Eye (tissue), 1 donor: ENCODE measurements at regions not wholly inside any gene's neighbourhood (a gene's known extent, or its start where the extent isn't known, plus 50 kb on each side); places are given as distances from the start of the nearest gene placed in this dataset.
"Not testable (repeated sequence)": the region's sequence is repeated elsewhere in the genome, so short reads cannot be mapped to it uniquely, and the experiment has no call there.

Experiments used
- DNase-seq: peaks from one replicate; pipeline ENCODE4 v3.0.0-alpha.2; 2015

DNA sequence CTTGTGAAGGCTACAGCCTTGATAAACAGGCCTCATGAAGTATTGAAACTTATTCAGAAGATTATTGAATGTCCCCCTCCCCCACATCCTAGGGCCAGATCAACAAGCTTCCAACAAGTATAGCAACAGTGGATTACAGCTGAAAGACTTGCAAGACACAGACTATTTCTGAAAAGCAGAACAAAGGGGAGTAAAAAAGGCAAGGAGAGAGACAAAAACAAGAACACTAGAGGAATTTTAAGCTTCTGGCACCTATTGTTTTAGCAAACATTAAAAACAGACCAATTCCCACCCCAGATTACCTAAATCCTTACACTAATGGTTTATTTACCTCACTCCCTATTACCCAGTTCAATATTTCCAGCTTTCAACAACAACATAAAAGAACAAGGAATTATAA lies 446.3 kb upstream of the FSTL5 start:
- peak; percentile 4 for DNase-seq

DNA sequence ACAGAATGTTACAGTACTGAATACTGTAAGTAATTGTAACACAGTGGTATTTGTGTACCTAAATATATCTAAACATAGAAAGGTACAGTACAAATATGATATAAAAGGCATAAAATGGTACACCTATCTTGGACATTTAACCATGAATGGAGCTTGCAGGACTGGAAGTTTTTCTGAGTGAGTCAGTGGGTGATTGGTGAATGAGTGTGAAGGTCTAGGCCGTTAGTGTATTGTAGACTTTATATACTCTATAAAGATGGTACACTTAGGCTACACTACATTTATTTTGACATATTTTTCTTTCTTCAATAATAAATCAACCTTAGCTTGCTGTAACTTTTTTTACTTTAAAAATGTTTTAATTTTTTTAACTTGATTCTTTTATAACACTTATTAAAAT lies 422.5 kb upstream of the FSTL5 start:
- DNase-seq, result no peak

DNA sequence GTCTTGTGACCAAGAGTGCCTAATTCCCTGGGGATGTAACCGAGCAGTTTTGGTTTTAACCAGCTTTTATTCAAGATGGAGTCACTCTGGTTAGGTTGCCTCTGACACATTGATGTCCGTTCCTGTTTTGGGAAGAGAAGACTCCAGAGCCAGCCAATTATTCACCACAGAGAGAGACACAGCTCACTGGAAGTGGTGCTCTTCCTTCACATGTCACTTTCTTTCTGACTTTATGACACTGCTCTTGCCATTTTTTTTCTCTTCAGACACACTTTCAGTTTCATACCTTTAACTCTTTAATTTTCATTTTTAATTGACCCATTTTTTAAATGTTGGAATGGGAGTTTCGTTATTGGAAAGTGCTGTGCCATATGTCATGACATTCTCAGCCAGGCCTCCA lies 418.4 kb upstream of the FSTL5 start:
- no peak for DNase-seq

DNA sequence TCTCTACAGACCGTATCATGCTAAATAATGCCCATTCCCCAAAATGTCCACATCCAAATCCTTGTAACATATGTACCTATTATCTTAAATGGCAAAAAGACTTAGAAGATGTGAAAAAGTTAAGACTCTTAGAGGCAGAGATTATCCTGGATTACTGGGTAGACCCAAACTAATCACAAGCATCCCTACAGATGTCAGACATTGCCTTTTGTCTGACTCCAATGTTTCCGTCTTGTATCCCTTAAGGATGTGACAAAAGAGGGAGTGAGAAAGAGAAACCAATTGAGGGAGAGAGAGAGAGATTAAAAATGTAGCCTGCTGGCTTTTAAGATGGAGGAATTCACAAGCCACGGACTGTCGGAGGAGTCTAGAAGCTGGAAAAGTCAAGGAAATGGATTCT lies 401.9 kb upstream of the FSTL5 start:
- no peak for DNase-seq

DNA sequence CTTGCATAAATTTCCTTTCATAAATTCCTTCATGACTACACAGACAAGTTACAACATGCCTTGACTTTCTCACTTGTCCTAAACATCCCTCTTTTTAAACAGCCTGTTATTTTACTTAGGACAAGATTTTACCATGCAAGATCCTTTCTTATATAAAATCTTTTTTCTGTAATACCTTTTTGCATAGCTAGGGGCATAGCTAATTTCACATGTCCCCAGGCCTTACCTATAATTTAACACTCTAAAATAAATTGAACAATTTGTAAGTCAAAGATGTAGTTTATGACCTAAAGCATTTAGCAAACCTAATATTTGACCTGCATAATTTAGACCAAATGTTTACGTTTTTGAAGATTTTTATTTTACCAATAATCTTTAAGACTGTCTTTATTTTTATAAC lies 396.3 kb upstream of the FSTL5 start:
- DNase-seq, result no peak

DNA sequence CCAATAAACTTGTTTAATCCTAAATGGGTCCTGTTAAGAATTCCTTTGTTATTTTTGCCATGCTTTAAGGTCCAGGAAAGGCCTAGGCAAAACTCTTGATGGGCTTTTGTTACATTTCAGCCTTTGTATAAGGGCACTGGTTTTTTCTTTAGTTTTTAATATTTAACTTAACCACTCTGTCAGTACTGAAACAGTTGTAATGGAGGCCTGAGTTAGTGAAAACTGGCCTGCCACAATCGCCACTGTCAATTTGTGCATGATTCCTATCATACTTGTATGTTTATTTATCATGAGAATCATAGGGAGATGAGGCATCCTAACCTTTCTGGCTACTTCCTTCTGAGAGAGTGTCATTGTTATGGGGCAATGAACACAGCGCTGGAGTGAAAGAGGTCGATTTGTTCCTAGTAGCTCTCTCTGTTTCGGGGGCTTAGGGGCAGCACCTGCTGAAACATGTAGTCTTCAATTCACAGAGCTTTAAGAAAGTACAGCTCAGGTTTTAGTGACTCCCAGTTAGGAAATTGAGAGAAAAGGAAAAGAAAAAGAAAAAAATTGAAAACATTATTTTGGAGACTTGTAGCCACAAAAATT lies 393.8 kb upstream of the FSTL5 start:
- DNase-seq, result no peak

DNA sequence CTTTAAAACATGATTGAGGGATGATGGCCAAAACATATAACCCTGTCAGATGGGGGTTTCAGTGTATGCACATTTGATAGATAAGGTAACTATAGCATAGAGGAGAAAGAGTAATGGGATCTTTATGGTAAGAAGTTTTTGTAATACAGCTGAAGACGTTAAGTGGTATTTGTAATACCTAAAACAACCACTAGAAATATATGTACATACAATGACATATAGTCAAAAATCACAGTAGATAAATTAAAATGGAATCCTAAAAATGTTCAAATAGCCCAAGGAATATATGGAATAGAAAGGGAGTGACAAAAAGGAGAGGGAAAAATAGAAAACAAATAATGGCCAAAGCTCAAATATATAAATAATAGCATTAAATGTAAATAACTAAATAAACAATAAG lies 371.3 kb upstream of the FSTL5 start:
- DNase-seq, result no peak

DNA sequence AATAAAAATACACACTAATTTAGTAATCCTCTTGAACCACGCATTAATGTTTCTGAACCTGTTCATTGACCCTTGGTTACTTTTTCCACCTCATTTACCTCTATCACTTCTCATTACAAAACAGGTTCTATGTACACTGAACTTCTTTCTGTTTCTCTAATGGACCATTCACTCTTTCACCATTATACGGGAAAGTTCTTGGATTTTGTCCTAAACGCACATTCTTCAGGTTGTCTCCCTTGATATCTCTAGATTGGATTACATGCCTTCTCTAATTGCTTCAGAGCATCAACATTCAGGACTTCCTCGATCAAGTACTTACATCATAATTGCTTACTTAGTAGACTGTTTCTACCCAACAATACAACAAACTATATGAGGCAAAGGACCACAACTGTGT lies 359.4 kb upstream of the FSTL5 start:
- peak; percentile 86 for DNase-seq

DNA sequence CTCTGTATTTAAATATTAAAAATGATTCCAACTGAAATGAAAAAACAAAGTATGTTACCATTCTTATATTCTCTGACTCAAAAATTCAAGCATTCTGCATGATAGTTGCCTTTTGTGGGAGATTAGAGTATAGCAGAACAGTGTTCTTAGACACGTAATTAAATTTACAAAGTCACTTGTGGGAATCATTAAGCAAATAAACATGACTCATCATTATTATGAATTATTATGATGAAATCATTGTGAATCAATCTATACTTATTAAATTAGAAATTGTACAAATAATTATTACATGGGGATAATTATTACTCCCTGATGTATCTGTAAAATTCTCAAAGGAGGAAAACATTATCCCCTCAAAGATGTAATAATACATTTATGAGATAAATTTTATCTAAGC lies 358.9 kb upstream of the FSTL5 start:
- no peak for DNase-seq

DNA sequence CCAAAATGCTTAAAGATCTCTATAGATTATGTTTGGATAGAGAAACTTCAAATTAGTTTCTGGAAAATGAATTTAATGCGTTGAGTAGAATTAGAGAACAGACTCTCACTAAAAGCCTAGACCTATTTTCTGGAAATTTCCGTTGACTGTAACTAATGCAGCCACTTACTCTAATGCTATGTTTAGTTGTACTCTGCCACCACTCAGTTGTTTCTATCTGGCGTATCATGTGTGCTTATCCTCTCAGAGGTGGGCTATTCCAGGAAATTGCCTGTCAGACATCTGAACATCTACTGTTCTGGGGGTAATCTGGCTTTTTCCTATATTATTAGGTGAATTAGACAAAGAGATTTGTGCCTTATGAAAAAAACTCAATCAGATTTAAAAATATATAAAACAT lies 347.1 kb upstream of the FSTL5 start:
- no peak for DNase-seq

DNA sequence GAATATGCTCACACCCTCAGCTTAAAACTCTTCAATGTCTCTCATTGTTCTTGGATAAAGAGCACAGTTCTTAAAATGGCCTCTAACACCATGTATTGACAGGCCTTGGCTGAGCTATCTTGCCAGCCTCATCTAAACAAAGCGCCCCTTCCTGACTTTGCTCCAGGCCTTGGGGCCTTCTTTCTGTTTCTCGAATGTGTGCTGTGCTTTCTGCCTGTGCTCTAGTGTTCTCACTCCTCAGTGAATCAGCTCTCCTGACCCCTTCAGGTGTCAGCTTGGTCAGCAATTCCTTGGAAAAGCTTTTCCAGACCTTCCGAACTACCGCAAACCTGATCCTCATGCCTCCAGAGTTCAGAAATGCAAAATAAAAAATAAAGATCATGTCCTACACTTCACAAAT lies 346.3 kb upstream of the FSTL5 start:
- no peak for DNase-seq

DNA sequence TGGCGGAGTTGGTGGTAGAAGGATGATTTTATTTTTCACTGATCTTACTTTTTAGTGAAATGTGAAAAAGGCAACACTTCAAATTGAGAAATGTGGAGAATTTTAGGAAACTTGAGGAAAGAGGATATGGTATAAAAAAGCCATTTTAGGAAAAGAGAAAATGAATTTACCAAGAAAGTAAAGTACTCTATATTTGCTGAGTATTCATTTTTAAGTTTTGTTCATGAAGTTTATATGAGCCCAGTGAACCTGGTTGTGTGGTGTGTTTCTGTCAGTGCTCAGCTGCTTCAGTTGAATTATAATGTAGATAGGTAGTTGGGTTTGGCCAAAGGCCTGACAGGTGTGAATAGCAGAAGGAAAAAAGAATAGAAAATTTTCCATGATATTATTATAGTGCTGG lies 345.5 kb upstream of the FSTL5 start:
- no peak for DNase-seq

DNA sequence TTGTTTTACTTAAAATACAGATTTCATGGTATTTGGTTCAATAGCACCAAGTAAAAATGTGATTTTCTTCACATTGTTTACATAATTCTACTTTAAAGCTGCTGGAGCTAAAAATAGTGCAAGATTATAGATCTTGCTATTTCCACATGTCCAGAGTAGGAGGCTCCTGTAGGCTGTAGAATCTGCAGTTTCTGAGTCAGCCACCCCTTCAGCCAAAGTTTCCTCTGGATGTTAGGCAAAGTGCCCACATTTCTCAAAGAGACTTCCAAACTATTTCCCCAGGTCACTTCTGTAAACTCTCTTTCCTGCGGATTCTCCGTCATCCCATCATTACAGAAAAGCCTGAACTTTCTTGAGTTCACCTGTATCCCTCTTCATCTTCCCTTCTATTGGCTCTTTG lies 342.5 kb upstream of the FSTL5 start:
- DNase-seq, result no peak

DNA sequence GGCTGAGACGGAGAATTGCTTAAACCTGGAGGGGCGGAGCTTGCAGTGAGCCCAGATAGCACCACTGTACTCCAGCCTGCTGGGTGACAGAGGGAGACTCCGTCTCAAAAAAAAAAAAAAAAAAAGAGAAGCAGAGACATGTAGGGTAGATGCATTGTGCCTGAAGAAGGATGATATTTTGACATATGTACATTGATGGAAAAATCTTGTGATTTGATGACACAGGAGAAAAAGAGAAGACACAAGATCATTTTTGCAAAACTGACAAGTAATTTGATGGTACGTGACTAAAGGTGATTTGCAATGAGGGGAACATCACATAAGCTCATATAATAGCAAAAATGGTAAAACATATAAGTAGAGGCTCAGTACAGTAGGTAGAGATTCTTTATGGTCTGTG lies 340.1 kb upstream of the FSTL5 start:
- no peak for DNase-seq

DNA sequence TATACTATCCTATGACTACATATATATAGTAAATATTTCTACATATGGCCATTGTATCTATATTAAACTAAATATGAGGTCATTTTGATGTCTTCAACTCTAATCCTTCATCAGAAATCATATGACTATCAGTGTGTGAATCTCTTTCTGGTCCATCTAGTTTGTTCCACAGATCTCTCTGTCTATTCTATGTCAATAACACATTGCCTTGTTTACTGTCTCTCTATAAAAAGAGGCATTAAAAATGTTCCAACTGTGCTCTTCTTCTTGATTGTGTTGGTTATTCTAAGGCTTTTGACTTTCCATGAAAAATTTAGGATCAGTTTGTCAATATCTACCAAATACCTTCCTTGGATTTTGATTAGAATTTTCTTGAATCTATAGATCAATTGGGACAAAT lies 338.3 kb upstream of the FSTL5 start:
- DNase-seq, result no peak

DNA sequence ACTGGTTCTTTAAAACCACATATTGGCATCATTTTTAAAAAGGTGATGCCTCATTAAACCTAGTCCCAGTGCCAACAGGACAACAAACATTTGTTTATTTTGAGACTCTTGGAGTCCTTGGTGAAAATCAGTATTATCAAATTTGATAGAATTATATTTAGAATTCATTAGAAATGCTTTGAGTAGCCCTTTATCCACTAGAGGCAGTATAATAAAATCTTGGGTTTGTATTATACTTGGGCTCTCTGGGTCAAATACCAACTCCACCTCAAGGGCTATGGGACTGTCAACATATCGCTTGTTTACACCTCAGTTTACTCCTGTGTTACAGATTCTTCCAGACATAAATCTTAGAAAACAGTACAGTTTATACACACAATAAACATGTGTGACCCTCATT lies 335.7 kb upstream of the FSTL5 start:
- no peak for DNase-seq

DNA sequence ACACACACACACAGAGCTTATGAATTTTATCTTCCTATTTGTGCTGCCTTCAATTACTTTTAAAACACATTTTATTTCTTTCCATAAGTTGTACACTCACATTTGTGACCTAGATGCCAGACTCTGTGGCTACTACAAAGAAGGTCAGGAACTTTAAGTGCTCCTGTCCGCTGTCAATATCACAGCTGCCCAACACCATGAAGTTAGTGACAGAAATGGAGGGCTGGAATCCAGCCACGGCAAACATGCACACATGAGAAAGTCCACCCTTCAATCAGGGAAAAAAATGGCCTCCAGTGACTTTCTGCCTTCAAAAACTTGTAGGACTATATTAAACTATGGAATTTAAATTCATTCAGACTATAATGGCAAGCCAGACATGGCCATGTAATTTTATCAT lies 334.4 kb upstream of the FSTL5 start:
- DNase-seq, result peak; percentile 16

DNA sequence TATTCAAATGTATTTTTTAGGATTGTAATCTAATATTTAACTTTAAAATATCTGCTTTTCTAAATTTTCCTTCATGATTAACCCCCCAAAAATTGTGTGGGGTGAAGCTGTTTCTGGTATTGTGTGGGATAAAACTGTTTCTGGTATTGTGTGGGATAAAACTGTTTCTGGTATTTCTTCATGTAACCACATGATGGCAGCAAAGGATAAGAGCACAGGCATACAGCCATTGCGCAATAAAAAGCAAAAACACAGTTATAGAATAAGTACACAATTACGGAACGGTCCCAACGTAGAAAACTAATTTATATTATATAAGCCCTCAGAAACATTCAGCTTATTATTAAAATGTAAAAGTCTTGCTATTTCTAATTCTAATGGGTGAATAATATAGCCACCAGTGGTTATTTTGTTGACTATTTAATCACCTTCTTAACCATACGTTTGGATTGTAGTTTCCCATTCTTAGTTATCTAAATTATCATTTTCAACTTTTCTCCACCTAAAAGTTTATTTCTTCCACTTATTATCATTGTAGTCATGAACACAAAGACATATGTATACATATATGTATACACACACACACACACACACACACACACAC lies 333.9 kb upstream of the FSTL5 start:
- DNase-seq, result peak; percentile 69

DNA sequence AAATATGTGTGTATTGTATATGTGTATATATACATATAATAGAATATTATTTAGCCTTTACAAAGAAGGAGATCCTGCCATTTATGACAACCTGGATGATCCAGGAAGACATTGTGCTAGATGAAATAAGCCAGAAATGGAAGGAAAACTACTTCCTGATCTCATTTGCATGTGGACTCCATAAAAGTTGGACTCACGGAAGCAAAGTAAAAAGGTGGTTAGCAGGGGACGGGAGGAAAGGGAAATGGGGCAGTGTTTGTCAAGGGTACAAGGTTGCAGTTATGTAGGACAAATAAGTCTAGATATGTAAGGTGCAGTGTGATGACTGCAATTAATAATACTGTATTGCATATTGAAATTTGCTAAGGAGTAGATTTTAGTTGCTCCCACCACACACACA lies 331.1 kb upstream of the FSTL5 start:
- no peak for DNase-seq

DNA sequence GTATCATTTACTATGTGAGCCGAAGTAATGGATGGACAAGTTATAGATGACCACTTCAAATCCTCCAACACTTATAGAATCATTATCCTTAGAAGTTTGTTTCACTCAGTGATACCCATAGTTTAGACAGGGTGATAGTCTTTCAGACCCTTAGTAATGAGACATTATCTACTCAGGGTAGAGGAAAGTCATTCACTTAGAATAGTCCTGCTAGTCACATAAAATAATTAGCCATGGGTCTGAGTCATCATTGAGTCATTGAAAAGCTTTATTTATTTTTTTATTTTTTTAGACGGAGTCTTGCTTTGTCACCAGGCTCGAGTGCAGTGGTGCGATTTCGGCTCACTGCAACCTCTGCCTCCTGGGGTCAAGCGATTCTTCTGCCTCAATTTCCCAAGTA lies 321.7 kb upstream of the FSTL5 start:
- no peak for DNase-seq

DNA sequence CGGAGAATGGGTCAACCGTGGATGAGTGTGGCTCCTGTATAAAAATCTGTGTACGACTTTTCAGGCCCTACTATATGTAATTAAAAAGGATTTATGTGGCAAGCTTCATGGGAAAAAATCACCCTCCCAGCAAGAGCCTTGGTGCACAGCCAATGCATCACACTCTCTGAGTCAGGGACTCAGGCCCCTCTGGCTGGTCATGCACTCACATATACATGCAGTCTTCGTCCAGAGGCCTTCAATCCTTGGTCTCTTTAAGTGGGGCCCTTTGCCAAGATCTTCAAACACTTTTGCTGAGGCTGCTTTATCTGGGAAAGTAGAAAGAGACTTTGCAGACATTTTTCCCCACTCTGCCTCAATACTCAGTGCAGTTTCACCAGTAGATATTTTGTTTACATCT lies 311.4 kb upstream of the FSTL5 start:
- DNase-seq, result no peak

DNA sequence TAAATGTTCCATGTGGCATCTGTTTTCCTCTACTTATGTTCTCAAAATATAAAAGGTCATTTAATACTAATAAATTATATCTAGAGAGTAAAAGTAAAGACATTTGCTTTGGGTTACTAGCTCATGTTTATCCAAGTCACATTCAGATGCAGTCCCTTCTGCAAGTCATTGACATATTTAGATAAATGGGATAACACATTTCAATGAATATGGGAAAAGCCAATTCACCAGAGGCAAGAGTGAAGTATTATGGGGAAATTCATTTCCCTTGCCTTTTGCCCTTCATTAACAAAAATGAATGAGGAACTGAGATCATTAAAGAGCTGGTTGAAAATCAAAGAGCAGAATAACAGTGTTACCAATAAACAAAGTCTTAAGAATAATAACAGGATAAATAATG lies 306.2 kb upstream of the FSTL5 start:
- DNase-seq, result no peak

DNA sequence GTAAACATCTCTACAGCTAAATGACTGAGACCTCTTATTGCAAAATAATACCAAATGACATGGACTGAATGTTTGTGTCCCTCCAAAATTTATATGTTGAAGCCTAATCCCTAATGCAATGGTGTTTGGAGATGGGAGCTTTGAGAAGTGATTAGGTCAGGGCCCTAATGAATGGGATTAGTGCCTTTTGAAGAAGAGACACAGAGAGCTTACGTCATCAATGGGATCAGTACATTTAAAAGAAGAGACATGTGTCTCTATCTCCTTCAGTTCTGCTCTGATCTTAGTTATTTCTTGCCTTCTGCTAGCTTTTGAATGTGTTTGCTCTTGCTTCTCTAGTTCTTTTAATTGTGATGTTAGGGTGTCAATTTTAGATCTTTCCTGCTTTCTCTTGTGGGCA lies 301.6 kb upstream of the FSTL5 start:
- not testable (repeated sequence) for DNase-seq

DNA sequence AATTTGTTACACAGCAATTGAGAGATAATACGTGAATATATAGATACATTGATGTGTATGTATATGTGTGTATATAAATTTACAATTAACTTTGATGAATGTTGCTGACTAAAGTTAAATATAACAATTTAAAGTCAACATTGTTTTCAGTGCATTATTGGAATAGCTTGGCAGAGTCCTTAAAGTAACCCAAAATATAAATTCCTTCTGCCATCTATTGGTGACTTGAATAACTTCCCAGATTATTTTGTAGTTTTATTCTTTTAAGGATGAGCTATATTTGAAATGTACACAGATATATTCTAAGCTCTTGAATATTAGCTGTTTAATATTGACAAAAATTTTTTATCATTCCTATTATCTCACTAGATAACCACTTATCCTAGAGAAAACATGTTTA lies 298.2 kb upstream of the FSTL5 start:
- DNase-seq, result peak; percentile 22

DNA sequence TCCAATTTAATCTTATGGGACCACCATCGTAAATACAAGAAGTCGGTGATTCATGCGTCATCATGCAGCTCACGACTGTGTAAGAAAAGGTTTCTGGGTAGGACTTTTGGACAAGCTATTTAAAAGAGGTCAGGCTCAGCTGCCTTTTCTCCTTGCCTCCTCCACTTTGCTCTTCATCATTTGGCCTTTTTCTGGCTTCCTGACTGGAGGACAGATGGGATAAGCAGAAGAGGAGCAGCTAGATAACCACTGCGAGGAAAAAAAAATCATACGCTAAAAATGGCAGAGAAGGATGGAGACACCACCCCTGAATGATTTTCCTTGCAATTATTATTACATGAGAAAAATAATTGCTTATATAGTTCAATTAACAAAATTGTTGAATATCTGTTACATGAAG lies 294.3 kb upstream of the FSTL5 start:
- DNase-seq, result no peak
